Fibroblast of skin of back (primary cell): ENCODE measurements at regions not wholly inside any gene's neighbourhood (a gene's known extent, or its start where the extent isn't known, plus 50 kb on each side); places are given as distances from the start of the nearest gene placed in this dataset.
A peak's percentile ranks its signal among the peaks of the same experiment; 100 is the strongest.
"Not testable (repeated sequence)": the region's sequence is repeated elsewhere in the genome, so short reads cannot be mapped to it uniquely, and the experiment has no call there.

ENCODE experiments used
- DNase-seq: peaks from one replicate; pipeline ENCODE4 v3.0.0-alpha.2; 2013

GRCh38 chr6:164825386-164825785 is 484.0 kb downstream of the C6orf118 start:
- no peak for DNase-seq

DNA sequence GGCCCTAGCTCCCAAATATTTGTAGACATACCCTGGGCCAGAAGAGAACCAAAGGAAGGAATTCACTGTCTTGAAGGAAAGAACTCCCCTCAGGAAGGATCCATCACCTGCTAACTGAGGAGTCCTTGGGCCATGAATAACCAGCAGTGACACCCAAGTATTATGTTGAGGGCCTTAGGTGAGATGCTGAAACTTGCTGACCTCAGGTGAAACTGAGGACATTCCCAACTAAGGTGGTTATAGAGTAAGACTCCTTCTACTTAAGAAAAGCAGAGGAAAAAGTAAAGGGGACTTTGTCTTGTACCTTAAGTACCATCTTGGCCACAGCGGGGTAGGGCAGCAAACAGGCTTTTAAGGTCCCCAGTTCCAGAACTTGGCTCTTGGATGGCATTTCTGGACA is 491.7 kb downstream of the C6orf118 start:
- DNase-seq = no peak

- no peak for DNase-seq
Measured at GRCh38 chr6:164812706-164813105, 496.7 kb downstream of the C6orf118 start.

GRCh38 chr6:164807125-164807524 is 502.3 kb downstream of the C6orf118 start:
- DNase-seq = no peak

DNA sequence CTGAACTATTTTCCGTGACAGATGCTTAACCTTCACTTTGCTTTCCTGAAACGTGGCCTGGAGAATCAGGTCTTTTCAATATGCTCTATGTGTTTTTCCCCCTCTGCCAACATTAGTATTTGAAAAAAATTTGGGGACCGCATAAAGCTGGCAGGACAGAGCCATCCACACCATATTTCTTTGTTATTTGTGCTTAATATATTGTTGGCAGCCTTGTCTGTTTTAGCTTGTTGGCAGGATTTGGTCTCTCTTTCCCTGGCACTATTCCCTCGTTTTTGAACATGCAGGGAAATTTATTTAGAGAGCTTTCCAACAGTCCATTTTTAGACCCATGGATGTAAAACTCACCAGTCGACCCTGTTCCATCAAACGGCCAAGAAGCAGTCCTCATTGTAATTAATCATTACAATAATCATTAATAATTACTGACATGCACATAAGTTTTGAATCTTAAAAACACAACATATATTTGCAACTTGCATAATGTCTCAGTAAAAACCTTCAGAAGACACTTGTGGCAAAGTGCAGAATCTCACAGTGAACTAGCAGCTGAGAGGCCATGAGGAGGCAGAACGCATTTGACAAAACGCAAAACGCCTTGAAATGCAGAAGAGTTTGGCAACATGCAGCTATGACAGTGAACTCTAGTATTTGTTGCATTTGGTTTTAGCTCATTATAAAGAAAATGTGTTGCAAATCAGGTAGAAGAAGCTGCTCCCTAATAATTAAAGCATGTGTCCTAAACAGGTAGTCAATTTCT is 514.2 kb downstream of the C6orf118 start:
- DNase-seq = no peak

DNA sequence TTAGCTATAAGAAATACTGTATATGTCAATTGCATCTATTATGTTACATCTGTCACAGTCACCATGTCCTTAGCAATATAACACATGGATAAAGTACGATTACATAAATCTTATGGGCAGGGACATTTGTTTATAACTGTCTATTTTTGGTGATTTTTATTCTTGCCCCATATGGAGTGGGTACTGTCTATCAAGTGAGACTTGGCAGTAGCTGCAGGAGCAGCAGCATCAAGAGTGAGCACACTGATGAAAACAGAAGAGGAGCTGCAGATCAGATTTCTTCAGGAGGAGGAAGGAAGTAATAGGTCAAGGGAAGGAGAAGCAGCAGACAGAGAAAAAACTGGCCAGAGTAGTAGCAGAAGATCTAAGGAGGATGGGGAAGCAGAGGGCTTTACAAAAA is 516.7 kb downstream of the C6orf118 start:
- DNase-seq = no peak

- no peak for DNase-seq
Measured at GRCh38 chr6:164791498-164791897, 517.9 kb downstream of the C6orf118 start.

- DNase-seq = no peak
Measured at GRCh38 chr6:164763788-164764187, 545.6 kb downstream of the C6orf118 start.

GRCh38 chr6:164757451-164757850 is 552.0 kb downstream of the C6orf118 start:
- DNase-seq = no peak

DNA sequence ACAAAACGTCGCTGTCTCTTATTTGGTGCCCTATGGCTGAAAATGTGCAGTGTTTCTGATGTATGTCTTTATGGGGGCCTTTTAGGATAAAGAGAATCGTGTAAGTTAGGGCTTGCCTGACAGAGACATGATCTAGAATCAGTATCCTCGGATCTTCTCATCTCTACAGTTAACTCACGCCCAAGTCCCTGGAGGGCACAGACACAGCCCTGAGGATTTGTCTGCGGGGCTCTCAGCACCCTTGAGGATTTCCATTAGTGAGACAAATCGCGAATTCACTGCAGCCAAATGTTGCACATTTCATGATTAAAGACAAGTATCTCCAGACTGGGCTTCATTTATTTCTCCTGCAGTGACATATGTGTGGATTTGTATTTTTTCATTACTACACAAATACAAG is 552.7 kb downstream of the C6orf118 start:
- DNase-seq = no peak

GRCh38 chr6:164756142-164756541 is 553.3 kb downstream of the C6orf118 start:
- DNase-seq = no peak

DNA sequence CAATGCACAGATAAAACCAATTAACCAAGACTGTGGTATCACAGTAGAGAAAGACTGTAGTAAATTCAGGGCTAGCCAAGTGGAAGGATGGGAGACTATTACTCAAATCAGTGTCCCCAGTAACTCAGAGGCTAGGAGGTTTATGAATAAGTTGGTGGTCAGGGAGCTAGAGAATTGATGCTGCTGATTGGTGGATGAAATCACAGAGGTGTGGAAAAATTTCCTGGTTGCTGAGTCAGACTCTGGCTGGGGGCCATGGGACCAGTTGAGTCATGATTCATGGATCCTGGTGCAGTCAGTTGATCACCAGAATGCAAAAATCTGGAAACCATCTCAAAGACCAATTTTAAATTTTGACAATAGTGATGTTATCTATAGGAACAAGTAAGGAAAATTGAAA is 555.9 kb downstream of the C6orf118 start:
- DNase-seq = peak; percentile 44

DNA sequence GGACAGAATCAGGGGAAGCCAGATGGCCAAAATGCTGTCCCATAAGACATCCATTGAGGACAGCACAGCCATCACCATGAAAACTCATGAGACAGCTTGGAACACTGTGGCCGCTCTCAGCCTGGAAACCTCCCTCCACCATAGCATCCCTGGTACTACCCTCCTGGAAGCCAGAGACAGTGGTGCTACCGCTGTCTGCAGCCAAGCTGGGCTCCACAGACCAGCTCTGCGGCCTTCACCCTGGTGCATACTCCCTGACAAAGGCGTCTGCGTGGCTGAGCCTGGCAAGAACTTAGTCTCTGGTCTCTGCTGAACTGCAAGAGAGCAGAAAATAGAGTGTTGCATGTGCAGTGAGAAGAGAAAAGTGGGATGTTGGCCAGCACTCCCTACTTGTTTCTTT is 558.0 kb downstream of the C6orf118 start:
- DNase-seq = no peak

GRCh38 chr6:164750128-164750527 is 559.3 kb downstream of the C6orf118 start:
- DNase-seq = no peak

DNA sequence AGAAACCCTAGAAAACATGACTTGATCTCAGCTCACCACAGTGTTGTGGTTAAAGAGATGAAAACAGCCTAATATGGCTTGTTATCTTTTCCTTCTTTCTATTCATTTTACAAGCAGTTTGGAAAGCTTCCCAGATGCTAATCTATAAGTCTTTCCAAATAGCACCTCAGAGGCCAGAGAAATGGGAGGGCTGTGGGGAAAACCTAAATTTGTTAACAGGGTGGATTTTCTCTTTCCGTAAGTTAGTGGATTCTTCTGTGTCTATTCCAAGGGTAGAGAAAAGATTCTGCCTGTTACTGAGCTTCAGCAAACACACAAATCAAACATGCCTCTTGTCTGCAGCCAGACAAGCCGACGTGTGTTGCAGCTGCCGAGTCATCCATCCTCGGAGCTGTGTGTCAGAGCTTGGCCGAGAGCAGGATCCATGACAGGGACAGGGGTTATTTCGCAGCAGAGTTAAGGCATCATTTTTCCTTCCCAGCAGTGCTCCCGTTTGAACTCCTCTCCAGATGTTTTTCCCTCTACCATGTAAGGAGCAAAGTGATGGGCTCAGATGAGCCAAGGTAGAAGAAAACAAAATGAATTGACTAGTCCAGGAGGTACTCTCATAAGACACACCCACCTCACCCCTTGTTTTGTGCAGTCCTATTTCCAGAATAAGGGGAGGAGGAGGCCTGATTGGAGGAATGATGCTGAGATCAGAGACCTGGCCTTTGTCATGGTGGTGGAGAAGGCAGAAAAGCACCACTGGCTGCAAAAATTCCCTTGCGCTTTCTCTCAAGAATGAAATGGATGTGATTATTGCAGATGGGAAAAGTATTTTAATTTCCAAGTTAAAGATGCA is 560.0 kb downstream of the C6orf118 start:
- peak; percentile 58 for DNase-seq

DNA sequence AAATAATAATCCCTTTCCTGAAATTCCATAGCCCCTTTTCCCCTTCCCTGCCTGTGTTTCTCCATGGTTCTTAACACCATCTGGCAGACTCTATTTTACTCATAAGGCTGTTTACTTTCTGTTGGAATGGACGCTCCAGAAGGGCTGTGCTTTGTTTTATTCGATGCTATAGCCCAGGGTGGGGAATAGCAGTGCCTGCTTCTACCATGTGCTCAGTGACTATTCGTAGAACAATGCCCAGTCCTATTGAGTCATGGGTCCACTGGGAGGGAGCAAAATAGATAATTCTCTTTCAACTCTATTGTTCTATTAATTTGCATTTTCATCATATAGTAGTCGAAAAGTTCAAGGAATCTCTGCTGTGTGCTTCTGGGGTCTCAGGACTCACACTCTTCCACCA is 565.1 kb downstream of the C6orf118 start:
- DNase-seq = no peak

- no peak for DNase-seq
Measured at GRCh38 chr6:164741938-164742451, 567.4 kb downstream of the C6orf118 start.

DNA sequence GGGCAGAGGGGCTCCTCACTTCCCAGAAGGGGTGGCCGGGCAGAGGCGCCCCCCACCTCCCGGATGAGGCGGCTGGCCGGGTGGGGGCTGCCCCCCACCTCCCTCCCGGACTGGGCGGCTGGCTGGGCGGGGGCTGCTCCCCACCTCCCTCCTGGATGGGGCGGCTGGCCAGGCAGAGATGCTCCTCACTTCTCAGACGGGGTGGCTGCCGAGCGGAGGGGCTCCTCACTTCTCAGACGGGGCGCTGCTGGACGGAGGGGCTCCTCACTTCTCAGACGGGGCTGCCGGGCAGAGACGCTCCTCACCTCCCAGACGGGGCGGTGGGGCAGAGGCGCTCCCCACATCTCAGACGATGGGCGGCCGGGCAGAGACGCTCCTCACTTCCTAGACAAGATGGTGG is 573.3 kb downstream of the C6orf118 start:
- DNase-seq = not testable (repeated sequence)

- DNase-seq = no peak
Measured at GRCh38 chr6:164731539-164731938, 577.9 kb downstream of the C6orf118 start.

DNA sequence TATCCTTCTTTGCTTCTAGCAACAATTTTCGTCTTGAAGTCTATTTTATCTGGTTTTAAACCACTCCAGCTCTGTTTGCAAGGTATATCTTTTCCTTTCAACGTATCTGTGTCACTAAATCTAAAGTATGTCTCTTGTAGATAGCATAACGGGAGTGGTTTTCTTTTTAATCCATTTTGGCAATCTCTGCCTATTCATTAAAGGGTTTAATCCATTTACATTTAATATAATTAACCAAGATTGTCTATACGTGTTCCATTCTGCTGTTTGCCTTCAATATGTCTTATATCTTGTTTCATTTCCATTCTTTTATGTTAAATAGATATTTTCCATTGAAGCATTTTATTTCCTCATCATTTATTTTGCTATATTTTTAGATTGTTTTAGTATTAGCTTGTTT is 587.9 kb downstream of the C6orf118 start:
- no peak for DNase-seq

DNA sequence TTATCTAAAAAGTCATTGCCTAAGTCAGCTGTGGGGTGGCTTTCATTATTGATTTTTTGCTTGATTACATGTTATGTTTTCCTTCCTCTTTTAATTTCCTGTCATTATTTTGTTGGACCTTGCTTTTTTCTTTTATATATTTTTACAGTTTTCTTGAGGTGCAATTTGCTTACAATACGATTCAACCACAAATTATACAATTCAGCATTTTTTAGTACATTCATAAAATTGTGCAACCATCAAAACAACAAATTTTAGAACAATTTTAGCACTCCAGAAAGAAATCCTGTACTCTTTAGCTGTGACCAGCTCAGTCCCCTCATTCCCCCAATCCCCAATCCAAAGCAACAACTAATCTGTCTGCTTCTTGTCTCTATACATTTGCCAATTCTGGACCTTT is 608.9 kb downstream of the C6orf118 start:
- DNase-seq = no peak

GRCh38 chr6:164695896-164696295 is 613.5 kb downstream of the C6orf118 start:
- DNase-seq = no peak

DNA sequence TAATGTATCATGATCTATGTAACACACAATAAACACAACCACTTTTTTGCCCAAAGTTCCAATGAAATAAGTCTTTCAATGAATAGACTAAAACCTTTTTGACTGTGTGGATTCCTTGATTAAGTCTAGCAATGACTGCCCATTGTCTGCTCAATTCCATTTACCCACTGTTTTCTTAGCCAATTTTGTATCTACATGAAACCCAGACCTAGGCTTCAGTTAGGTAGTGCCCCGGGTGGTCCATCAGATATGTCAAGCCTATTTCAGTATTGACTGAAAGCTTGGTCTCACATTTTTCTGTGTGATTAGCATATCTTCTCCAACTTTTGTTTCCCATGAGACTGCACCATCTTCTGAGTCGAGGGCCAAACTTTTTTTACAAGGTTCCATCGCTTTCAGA is 615.0 kb downstream of the C6orf118 start:
- no peak for DNase-seq

- no peak for DNase-seq
Measured at GRCh38 chr6:164693944-164694343, 615.5 kb downstream of the C6orf118 start.
